IgD-negative memory B cell (primary cell): ENCODE measurements at regions not wholly inside any gene's neighbourhood (a gene's known extent, or its start where the extent isn't known, plus 50 kb on each side); places are given as distances from the start of the nearest gene placed in this dataset.
"Not testable (repeated sequence)": the region's sequence is repeated elsewhere in the genome, so short reads cannot be mapped to it uniquely, and the experiment has no call there.

ENCODE experiments used
- H3K27ac Mint-ChIP-seq, 3 donors: one replicate each; pipeline ENCODE4 v1.8.0; 2020 to 2022; ENCODE audit warnings: mild to moderate bottlenecking in 3 of 3, mixed read lengths in 3 of 3, moderate library complexity in 1 of 3
- H3K27me3 Mint-ChIP-seq: one replicate; pipeline ENCODE4 v1.8.0; 2021; ENCODE audit warnings: mixed read lengths
- H3K36me3 Mint-ChIP-seq: one replicate; pipeline ENCODE4 v1.8.0; 2020; ENCODE audit warnings: mild to moderate bottlenecking, mixed read lengths
- H3K4me1 Mint-ChIP-seq, 3 donors: one replicate each; pipeline ENCODE4 v1.8.0; 2020 to 2022; ENCODE audit warnings: mixed read lengths in 3 of 3, mild to moderate bottlenecking in 1 of 3
- H3K4me3 Mint-ChIP-seq, 4 donors: one replicate each; pipeline ENCODE4 v1.8.0; 2020 to 2022; ENCODE audit warnings: mild to moderate bottlenecking in 4 of 4, mixed read lengths in 4 of 4, moderate library complexity in 3 of 4
- H3K9me3 Mint-ChIP-seq, 3 donors: one replicate each; pipeline ENCODE4 v1.8.0; 2020 to 2021; ENCODE audit warnings: mixed read lengths in 3 of 3, mild to moderate bottlenecking in 1 of 3

DNA sequence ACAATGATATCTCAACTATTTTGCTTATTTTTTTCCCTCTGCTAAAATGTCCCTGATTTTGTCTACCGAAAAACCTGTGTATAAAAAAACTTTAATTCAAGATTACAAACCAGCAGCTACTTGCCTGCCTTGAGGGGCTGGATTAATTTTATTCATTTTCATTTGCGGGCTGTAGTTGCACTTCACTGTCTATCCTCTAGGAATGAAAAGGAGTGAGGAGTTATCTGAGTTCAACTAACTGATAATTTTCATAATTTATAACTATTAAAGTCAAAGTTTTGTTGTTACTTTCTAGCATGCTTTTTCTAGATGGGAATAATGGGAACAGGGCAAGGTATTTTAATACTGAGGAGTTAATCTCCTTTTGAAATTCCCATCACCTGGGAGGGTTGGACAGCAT is 50.3 kb upstream of the AGTPBP1 start:
- H3K9me3 Mint-ChIP-seq, H3K4me3 Mint-ChIP-seq, H3K36me3 Mint-ChIP-seq, H3K4me1 Mint-ChIP-seq, H3K27ac Mint-ChIP-seq, H3K27me3 Mint-ChIP-seq: not testable (repeated sequence)

DNA sequence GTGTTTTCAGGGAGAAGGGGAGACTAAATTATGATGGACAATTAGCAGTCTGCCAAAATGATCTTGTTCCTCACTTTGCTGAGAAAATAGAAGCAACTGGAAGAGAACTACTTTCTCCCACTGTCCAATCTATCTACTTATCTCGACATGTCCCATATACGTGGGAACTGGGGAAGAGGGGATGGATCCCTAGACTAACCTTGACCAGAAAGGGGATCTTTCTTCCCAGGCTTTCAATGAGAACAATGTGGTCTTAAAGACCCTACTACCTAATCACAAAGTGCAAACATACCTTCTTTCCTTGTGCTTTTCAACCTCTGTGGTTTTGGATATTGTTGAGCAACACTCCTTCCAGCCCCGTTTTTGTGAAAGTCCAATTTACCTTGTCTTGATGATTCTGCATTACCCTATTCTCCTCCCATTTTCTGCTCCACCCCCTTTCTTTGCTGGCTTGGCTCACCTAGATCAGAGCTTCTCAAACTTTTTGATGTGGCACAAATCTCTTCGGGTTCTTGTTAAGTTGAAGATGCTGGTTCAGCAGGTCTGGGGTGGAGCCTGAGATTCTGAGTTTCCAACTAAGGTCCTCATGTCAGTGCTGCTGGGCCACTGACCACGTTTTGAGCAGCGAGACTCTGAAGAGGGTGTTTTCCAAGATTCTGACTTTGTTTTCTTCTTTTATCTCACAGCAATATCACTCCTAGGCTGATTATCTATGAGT is 61.4 kb upstream of the AGTPBP1 start:
- not testable (repeated sequence) for H3K27ac Mint-ChIP-seq, H3K4me1 Mint-ChIP-seq, H3K9me3 Mint-ChIP-seq, H3K4me3 Mint-ChIP-seq, H3K27me3 Mint-ChIP-seq, H3K36me3 Mint-ChIP-seq

DNA sequence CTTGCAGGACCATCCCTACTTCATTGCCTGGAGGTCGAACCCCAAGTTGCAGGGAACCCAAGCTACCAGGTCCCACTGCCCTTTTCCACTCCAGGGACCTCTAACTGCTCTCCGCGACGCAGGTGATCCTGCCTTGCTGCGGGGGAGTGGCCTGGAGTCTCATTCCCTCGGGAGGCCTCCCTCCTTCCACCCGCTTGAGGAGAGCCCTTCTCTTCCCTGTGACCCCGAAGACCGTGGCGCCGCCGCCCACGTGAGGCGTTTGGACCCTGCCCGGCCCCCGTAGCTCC is 63.0 kb upstream of the AGTPBP1 start:
- H3K27ac Mint-ChIP-seq: peak overlapping the region in 1 of 3 donors; percentile 94
- not testable (repeated sequence) for H3K36me3 Mint-ChIP-seq, H3K4me1 Mint-ChIP-seq, H3K9me3 Mint-ChIP-seq, H3K27me3 Mint-ChIP-seq
- H3K4me3 Mint-ChIP-seq: peak overlapping the region in 2 of 4 donors; percentile 81 to 90

DNA sequence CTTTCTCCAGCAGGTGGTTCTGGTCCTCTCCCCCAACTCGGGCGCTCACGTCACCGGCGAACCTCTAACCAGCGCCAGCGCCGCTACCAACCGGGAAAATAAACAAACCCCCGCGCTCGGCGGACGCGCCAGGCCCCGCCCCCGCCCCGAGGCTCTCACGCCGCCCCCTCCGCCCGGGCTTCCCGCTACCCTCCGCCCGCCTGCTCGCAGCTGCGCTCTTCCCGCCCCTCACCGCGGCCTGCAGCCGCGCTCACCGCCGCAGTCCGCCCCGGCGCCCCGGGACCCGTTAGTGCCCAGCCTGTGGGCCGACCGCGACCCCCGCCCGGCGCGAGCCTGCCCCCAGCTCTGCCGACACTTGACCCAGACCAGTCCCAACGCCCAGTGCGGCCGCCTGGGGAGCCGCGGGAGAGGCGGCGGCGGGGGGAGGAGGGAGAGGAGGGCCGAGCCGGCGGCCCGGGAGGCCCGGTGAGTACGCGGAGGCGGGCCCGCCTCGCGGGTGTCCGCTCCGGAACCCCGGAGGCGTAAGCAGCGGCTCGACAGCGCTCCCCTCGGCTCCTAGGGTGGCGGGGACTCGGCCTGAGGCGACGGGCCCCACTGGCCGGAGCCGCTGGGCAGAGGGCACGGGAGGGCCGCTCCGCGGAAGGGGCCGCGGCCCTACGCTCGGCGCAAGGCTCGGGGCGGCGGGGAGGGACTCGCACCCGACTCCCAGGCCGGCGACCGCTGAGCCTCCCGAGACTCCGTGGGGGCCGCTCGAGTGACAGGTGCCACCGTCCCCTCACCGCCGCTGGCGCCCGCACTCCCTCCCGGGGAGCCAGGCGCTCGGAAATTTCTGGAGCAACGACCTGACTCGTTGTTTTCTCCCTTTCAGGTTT is 63.6 kb upstream of the AGTPBP1 start:
- H3K27me3 Mint-ChIP-seq, H3K4me1 Mint-ChIP-seq, H3K9me3 Mint-ChIP-seq, H3K36me3 Mint-ChIP-seq: not testable (repeated sequence)
- peak overlapping the region; percentile 80 to 94 (median 90) for H3K27ac Mint-ChIP-seq
- peak overlapping the region; percentile 84 to 98 (median 94) for H3K4me3 Mint-ChIP-seq

DNA sequence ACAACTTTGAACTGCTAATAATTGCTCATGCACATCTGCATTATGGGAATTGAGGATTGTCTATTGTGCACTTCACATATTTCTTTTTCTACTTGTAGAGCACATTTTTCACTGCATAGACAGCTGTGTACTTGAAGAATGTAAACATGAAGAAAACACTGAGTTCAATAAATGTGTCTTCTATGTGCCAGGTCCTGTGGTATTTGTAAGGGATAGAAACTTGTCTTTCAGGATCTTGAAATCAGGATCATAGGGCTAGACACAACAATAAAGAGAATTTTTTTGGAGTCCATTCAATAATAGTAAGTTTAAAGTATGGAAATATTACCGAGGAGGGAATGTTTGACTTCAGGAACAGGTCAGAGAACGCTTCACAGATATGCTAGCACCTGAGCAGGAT is 66.6 kb upstream of the AGTPBP1 start:
- H3K4me3 Mint-ChIP-seq: peak overlapping the region in 2 of 4 donors; percentile 47 to 50
- not testable (repeated sequence) for H3K9me3 Mint-ChIP-seq, H3K36me3 Mint-ChIP-seq, H3K27me3 Mint-ChIP-seq, H3K27ac Mint-ChIP-seq
- peaks cover 10 to 11% (median 10%) of the 10 kb centered on the region in 3 donors for H3K4me1 Mint-ChIP-seq

DNA sequence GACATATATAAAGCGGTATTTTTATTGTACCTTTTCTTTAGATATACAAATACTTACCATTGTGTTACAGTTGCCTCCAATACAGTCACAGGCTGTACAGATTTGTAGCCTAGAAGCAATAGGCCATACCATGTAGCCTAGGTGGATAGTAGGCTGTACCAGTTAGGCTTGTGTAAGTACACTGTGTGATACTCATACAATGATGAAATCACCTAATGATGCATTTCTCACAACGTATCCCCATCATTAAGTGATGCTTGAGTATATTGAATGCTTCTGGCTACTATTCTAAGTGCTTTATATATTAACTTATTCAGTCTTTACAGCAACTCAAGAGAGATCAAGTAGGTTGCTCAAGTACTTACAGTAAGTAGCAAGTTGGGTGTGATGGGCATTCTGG is 71.6 kb upstream of the AGTPBP1 start:
- H3K9me3 Mint-ChIP-seq, H3K36me3 Mint-ChIP-seq, H3K27me3 Mint-ChIP-seq, H3K4me3 Mint-ChIP-seq, H3K27ac Mint-ChIP-seq, H3K4me1 Mint-ChIP-seq: not testable (repeated sequence)

DNA sequence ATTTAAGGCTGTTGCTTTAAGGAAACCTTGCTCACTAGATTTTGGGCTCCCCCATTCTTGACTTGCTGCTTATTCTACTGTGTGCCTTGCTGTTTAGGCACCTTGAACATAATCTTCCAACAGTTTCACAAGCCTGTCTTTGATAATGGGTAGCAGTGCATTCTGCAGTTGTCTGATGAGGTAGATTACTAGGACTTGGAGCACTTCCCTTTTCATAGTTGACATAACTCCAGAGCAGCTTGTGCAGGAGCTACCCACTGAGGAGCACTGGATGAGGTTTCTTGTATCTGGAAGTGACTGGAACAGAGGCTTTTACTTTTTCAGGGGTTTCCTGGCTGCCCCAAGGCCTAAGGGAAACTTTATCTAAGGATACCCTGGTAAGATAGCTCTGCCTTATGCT is 73.0 kb upstream of the AGTPBP1 start:
- H3K4me3 Mint-ChIP-seq, H3K36me3 Mint-ChIP-seq, H3K27me3 Mint-ChIP-seq, H3K9me3 Mint-ChIP-seq, H3K27ac Mint-ChIP-seq, H3K4me1 Mint-ChIP-seq: not testable (repeated sequence)

DNA sequence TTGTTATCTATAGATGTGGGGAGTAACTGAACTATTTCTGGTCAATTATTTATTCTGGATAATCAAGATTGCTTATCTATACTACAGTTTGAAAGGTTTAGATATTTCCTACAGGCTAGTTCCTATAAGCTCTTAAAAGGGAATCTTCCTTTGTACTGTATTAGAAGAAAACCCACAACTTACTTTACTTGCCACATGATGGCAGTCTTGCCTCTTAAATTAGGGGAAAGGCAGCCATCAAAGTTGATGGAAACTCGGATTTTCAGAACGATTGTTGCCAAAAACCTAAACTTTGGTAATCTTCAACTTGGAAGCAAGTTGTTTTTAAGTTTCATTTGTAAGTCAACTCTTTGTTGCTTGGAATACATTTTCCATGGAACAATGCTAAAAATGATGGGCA is 77.2 kb upstream of the AGTPBP1 start:
- H3K36me3 Mint-ChIP-seq, H3K9me3 Mint-ChIP-seq, H3K4me3 Mint-ChIP-seq, H3K4me1 Mint-ChIP-seq, H3K27me3 Mint-ChIP-seq, H3K27ac Mint-ChIP-seq: not testable (repeated sequence)

DNA sequence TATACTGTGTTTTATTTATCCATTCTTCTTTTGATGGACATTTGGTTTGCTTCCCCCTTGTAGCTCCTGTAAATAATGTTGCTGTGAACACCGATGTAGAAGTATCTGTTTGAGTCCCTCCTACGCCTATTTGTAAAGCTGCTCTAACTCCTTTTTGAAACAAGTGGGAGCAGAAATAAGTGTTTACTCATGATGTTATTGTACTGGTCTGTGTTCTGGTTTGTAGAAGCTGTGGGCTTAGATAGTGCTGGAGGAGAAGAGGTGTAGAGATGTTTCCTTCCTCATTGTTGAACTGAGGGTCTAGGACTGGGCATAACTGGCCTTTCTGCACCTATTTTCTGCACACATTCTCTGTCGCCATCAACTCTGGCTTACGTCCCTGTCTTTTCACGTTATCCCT is 78.8 kb upstream of the AGTPBP1 start:
- H3K27ac Mint-ChIP-seq, H3K36me3 Mint-ChIP-seq, H3K4me3 Mint-ChIP-seq, H3K27me3 Mint-ChIP-seq, H3K9me3 Mint-ChIP-seq, H3K4me1 Mint-ChIP-seq: not testable (repeated sequence)

DNA sequence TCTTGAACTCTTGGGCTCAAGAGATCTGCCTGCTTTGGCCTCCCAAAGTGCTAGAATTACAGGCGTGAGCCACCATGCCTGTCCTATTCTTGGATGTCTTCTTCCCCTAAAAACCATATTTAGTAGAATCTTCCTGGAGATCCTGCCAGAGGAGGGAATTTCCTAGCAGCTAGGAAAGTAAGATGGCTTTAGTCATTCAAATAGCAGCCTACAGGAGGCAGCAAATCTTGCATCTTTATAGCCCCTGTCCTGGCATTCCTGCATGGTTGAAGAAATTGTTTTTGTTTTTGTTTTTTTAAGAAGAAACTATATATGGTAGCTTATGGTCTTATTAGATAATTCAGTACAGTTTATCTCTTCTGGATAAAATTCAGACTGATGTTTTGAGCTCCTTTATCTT is 83.2 kb upstream of the AGTPBP1 start:
- not testable (repeated sequence) for H3K9me3 Mint-ChIP-seq, H3K27ac Mint-ChIP-seq, H3K36me3 Mint-ChIP-seq, H3K27me3 Mint-ChIP-seq, H3K4me3 Mint-ChIP-seq, H3K4me1 Mint-ChIP-seq

DNA sequence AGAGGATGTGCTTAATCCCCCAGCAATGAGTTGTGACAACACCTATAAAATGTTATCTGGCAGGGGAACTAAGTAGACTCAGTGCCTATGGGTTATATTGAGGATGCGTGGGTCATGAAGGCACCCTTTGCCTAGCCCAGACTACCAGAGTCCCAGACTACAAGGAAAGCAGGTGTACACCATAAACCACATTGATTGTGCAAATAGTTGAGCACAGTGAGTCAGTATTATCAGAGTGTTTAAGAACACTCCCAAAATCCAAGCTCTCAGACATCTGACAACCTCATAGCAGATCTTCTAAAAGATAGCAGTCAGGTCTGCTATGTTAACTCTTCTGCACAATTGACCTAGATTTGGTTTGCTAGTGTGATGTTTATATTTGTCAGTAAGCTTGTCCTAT is 92.8 kb upstream of the AGTPBP1 start:
- not testable (repeated sequence) for H3K27me3 Mint-ChIP-seq, H3K36me3 Mint-ChIP-seq, H3K9me3 Mint-ChIP-seq, H3K4me1 Mint-ChIP-seq, H3K27ac Mint-ChIP-seq, H3K4me3 Mint-ChIP-seq

DNA sequence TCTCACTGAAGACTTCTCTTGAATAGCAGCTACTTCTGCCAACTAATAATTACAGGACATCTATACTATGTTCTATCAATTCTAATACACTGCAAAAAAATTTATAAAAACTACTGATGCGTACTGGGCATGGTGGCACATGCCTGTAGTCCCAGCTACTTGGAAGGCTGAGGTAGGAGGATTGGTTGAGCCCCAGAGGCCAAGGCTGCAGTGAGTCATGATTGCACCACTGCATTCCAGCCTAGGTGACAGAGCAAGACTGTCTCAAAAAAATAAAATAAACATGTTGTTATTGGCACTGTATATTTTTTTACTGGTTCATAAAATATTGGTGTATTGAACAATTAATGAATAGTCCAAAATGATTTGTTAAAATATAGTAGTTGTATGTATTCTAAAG is 97.0 kb upstream of the NAA35 start:
- H3K36me3 Mint-ChIP-seq, H3K27me3 Mint-ChIP-seq, H3K4me3 Mint-ChIP-seq: not testable (repeated sequence)

DNA sequence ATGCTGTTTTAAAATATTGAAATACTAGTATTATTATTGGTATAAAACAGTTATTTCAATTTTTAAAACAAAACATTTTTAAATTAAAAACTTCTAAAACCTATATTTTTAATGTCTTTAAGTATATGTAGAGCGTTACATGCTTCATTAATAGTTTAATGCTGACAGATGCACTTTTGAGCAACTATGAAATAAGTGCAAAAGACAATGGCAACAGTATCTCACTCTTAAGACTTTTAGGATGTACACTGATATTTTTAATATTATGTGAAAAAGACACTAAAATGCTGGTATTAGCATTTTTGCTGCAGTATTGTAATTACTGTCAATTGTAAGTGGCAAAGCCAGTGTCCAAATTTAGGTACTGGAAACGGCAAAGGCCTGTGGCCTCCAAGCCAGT is 93.2 kb upstream of the NAA35 start:
- H3K4me3 Mint-ChIP-seq, H3K9me3 Mint-ChIP-seq, H3K36me3 Mint-ChIP-seq, H3K27ac Mint-ChIP-seq, H3K27me3 Mint-ChIP-seq, H3K4me1 Mint-ChIP-seq: not testable (repeated sequence)

More for the DNA sequence above, 97.0 kb upstream of the NAA35 start:
- H3K9me3 Mint-ChIP-seq, H3K4me1 Mint-ChIP-seq, H3K27ac Mint-ChIP-seq: not testable (repeated sequence)

DNA sequence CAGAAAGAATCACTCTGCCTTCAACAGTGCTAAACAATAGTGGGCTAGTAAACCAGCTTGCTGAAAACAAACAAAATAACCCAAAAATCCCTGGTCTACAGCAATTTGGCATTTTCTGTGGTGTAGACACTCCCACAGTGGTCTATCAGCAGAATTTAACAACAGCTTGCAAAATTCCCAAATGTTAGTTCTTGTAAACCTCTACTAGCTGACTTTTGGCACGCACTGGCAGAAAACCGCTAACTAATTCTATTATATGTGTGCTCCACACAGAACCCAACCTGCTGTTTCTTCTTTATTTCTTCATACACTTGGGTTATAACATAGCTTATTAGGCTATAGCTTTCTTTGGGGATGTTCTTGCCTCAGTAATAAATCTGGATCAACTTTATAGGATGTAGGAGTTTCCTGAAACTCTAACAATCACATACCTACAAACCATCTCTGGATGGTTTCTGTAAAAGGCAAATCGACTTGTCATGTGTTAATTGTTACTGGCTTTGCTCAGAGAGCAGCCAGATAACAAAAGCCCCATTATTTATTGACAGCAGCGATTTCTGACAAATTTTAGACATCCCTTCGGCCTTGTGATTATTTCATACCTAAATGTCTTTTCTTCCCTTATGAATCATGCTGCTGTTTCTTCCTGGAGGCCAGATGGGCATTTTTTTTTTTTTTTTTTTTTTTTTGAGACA is 82.7 kb upstream of the NAA35 start:
- Mint-ChIP-seq H3K36me3 (peaks cover 6% of the 10 kb centered on the region), H3K27ac (no peak overlapping the region), H3K4me1 (peaks cover 0 to 2% (median 0%) of the 10 kb centered on the region in 3 donors), H3K27me3 (no peaks in the 10 kb centered on the region), H3K4me3 (no peak overlapping the region), H3K9me3 (no peaks in the 10 kb centered on the region)

DNA sequence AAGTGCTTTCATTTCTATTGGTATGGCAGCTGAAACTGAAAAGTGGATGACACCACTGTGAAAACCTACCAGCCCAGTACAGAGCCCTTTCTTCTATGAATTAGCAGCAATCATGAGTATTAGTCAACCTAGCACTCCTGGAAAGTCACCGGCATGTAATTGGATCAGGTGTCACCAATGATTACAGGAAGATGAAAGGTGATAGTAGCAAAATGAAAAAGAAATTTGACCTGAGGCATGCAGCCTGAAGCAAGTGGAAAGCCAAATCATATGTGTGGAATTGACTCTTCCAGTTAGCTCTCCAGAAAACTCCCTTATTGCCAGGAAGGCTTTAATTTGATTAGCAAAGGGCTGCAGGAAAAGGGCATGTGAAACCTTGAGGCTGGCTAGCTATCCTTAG is 81.2 kb upstream of the NAA35 start:
- peaks cover 0 to 2% (median 0%) of the 10 kb centered on the region in 3 donors for H3K4me1 Mint-ChIP-seq
- no peak overlapping the region for H3K4me3 Mint-ChIP-seq
- H3K27ac Mint-ChIP-seq: no peak overlapping the region

DNA sequence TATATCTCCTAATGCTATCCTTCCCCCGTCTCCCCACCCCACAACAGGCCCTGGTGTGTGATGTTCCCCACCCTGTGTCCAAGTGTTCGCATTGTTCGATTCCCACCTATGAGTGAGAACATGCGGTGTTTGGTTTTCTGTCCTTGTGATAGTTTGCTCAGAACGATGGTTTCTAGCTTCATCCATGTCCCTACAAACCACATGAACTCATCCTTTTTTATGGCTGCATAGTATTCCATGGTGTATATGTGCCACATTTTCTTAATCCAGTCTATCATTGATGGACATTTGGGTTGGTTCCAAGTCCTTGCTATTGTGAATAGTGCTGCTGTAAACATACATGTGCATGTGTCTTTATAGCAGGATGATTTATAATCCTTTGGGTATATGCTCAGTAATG is 79.1 kb upstream of the NAA35 start:
- H3K36me3 Mint-ChIP-seq, H3K27ac Mint-ChIP-seq, H3K4me1 Mint-ChIP-seq, H3K27me3 Mint-ChIP-seq, H3K4me3 Mint-ChIP-seq: not testable (repeated sequence)
- peaks cover 2 to 21% (median 4%) of the 10 kb centered on the region in 3 donors for H3K9me3 Mint-ChIP-seq

More for the DNA sequence above, 81.2 kb upstream of the NAA35 start:
- H3K9me3 Mint-ChIP-seq: peaks cover 0 to 5% (median 0%) of the 10 kb centered on the region in 3 donors
- no peaks in the 10 kb centered on the region for H3K27me3 Mint-ChIP-seq
- H3K36me3 Mint-ChIP-seq: peaks cover 9% of the 10 kb centered on the region
